DOHH2 (cell line): ENCODE measurements at regions not wholly inside any gene's neighbourhood (a gene's known extent, or its start where the extent isn't known, plus 50 kb on each side); places are given as distances from the start of the nearest gene placed in this dataset.

ENCODE experiments used
- EZH2phosphoT487 ChIP-seq: fragments of 200-600 bp; sonication (generic); IDR thresholded peaks from 2 replicates; pipeline ENCODE4 v1.6.1; 2017; ENCODE audit warnings: borderline replicate concordance, mild to moderate bottlenecking, antibody characterized with exemption, low read length, moderate library complexity, mixed read lengths
- TF ChIP-seq, protein P1 (sequence below): fragments of 200-600 bp; sonication (generic); IDR thresholded peaks from one replicate; pipeline ENCODE4 v1.5.1; 2014; ENCODE audit warnings: antibody characterized with exemption, mild to moderate bottlenecking, low read depth, low read length; ENCODE audit not compliant: poor library complexity, severe bottlenecking

DNA sequence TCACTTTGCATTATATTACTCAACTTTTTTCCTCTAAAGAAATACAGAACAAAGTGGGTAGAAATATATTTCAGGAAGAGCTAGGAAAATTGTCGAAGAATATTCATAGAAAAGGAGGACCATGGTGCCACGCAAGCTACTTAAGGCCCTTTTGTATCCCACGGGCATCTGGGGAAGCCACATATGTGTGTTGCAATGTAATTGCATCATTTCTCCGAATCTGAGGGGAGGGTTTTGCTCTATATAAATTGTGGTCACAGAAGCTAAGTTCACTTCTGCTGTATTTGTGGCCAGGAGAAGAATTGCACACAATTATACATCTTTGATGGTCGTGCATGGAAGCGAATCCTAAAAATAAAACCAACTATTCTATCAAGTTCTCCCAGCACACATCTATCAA, 360.3 kb downstream of the IRS1 start:
- TF ChIP-seq, protein P1, sequence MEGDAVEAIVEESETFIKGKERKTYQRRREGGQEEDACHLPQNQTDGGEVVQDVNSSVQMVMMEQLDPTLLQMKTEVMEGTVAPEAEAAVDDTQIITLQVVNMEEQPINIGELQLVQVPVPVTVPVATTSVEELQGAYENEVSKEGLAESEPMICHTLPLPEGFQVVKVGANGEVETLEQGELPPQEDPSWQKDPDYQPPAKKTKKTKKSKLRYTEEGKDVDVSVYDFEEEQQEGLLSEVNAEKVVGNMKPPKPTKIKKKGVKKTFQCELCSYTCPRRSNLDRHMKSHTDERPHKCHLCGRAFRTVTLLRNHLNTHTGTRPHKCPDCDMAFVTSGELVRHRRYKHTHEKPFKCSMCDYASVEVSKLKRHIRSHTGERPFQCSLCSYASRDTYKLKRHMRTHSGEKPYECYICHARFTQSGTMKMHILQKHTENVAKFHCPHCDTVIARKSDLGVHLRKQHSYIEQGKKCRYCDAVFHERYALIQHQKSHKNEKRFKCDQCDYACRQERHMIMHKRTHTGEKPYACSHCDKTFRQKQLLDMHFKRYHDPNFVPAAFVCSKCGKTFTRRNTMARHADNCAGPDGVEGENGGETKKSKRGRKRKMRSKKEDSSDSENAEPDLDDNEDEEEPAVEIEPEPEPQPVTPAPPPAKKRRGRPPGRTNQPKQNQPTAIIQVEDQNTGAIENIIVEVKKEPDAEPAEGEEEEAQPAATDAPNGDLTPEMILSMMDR: no peak
- no peak for TF ChIP-seq EZH2phosphoT487
